ENCODE measurements at regions not wholly inside any gene's neighbourhood (a gene's known extent, or its start where the extent isn't known, plus 50 kb on each side); places are given as distances from the start of the nearest gene placed in this dataset.

DNA sequence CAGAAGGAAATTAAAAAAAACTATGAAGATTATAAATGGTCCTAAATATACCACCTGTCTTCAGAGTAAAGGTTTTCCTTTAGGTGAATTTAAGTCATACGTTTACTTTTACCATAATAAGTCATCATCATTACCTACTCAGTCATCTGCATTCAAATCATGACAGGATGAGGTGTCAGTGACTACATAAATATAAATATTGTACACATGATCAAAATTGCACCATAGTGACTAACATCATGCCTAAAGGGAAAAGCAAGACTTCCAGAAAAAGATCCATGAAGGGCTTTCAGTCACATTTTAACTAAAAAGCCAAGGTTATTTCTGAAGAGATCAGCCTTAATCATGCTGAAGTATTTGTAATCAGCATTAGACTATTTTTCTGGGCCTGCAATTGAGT is 759.9 kb upstream of the FLRT2 start:
- Histone ChIP-seq H3K27me3 (ENCODE audit: insufficient read depth, low read length, poor library complexity) (no peaks in the 10 kb centered on the region), H3K4me1 (ENCODE audit: insufficient read depth, low read length) (no peaks in the 10 kb centered on the region), H3K4me3 (ENCODE audit: low read depth in 1 of 2, low read length in 2 of 2) (no peak overlapping the region), H3K4me2 (ENCODE audit: insufficient read depth, low read length) (no peak overlapping the region), H3K9ac (ENCODE audit: low read depth, low read length) (no peak overlapping the region), H3K79me2 (ENCODE audit: insufficient read depth, low read length) (no peaks in the 10 kb centered on the region), H3K36me3 (ENCODE audit: insufficient read depth, low read length) (no peaks in the 10 kb centered on the region), H4K20me1 (ENCODE audit: insufficient read depth, low read length) (no peaks in the 10 kb centered on the region), H3K9me3 (ENCODE audit: insufficient read depth, low read length, severe bottlenecking) (no peaks in the 10 kb centered on the region), H2AFZ (ENCODE audit: low read depth, low read length) (no peak overlapping the region), H3K27ac (ENCODE audit: low read length) (no peak overlapping the region)
- ATAC-seq (ENCODE audit: insufficient read depth, low read depth) (no peak), DNase-seq (no peak)
- TF ChIP-seq, protein P1, sequence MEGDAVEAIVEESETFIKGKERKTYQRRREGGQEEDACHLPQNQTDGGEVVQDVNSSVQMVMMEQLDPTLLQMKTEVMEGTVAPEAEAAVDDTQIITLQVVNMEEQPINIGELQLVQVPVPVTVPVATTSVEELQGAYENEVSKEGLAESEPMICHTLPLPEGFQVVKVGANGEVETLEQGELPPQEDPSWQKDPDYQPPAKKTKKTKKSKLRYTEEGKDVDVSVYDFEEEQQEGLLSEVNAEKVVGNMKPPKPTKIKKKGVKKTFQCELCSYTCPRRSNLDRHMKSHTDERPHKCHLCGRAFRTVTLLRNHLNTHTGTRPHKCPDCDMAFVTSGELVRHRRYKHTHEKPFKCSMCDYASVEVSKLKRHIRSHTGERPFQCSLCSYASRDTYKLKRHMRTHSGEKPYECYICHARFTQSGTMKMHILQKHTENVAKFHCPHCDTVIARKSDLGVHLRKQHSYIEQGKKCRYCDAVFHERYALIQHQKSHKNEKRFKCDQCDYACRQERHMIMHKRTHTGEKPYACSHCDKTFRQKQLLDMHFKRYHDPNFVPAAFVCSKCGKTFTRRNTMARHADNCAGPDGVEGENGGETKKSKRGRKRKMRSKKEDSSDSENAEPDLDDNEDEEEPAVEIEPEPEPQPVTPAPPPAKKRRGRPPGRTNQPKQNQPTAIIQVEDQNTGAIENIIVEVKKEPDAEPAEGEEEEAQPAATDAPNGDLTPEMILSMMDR (IDR thresholded peaks at IDR 0.05; ENCODE audit: borderline replicate concordance, extremely low read depth, low read length, poor library complexity, severe bottlenecking): no peak
- no peak for TF ChIP-seq EZH2 (IDR thresholded peaks at IDR 0.05; ENCODE audit: borderline replicate concordance, low read depth, low read length, severe bottlenecking)

DNA sequence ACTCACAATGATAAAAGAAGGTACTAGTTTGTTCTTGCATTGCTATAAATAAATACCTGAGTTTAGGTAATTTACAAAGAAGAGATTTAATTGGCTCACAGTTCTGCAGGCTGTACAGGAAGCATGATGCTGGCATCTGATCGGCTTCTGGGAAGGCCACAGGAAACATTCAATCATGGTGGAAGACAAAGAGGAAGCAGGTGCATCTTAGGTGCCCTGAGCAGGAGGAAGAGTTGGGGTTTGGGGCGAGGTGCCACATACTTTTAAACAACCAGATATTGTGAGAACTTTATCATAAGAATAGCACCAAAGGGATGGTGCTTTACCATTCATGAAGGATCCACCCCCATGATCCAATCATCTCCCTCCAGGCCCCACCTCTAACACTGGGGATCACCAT is 752.6 kb upstream of the FLRT2 start:
- Histone ChIP-seq H4K20me1 (ENCODE audit: insufficient read depth, low read length) (no peaks in the 10 kb centered on the region), H3K27me3 (ENCODE audit: insufficient read depth, low read length, poor library complexity) (no peaks in the 10 kb centered on the region), H3K27ac (ENCODE audit: low read length) (no peak overlapping the region), H3K79me2 (ENCODE audit: insufficient read depth, low read length) (no peaks in the 10 kb centered on the region), H3K9me3 (ENCODE audit: insufficient read depth, low read length, severe bottlenecking) (no peaks in the 10 kb centered on the region), H3K9ac (ENCODE audit: low read depth, low read length) (no peak overlapping the region), H2AFZ (ENCODE audit: low read depth, low read length) (no peak overlapping the region), H3K4me2 (ENCODE audit: insufficient read depth, low read length) (no peak overlapping the region), H3K4me1 (ENCODE audit: insufficient read depth, low read length) (no peaks in the 10 kb centered on the region), H3K36me3 (ENCODE audit: insufficient read depth, low read length) (no peaks in the 10 kb centered on the region), H3K4me3 (ENCODE audit: low read depth in 1 of 2, low read length in 2 of 2) (no peak overlapping the region)
- ATAC-seq (ENCODE audit: insufficient read depth, low read depth): no peak
- TF ChIP-seq EZH2 (IDR thresholded peaks at IDR 0.05; ENCODE audit: borderline replicate concordance, low read depth, low read length, severe bottlenecking): no peak
- TF ChIP-seq, protein P1 (IDR thresholded peaks at IDR 0.05; ENCODE audit: borderline replicate concordance, extremely low read depth, low read length, poor library complexity, severe bottlenecking): no peak
- DNase-seq: no peak

DNA sequence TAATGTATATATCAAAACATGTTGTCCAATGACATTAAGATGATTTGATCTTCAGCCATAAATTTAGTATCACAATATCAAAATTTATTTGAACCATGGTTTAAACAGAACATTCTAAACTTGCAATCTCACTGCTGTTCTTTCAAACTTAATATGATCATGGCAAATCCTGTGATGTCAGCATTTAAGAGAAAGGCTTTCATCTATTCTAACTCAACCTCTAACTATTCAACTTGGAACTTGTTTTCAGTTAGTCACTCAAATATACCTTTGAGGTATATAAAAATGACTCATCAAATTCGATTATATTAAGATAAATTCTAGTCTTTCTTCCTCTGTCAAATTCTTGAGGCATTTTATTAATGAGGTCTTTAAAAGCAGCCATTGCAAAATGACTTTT is 747.0 kb upstream of the FLRT2 start:
- Histone ChIP-seq H3K27ac (ENCODE audit: low read length) (no peak overlapping the region), H3K27me3 (ENCODE audit: insufficient read depth, low read length, poor library complexity) (no peaks in the 10 kb centered on the region), H3K4me2 (ENCODE audit: insufficient read depth, low read length) (no peak overlapping the region), H3K9me3 (ENCODE audit: insufficient read depth, low read length, severe bottlenecking) (no peaks in the 10 kb centered on the region), H3K36me3 (ENCODE audit: insufficient read depth, low read length) (no peaks in the 10 kb centered on the region), H3K79me2 (ENCODE audit: insufficient read depth, low read length) (no peaks in the 10 kb centered on the region), H3K4me1 (ENCODE audit: insufficient read depth, low read length) (no peaks in the 10 kb centered on the region), H3K4me3 (ENCODE audit: low read depth in 1 of 2, low read length in 2 of 2) (no peak overlapping the region), H4K20me1 (ENCODE audit: insufficient read depth, low read length) (no peaks in the 10 kb centered on the region), H2AFZ (ENCODE audit: low read depth, low read length) (no peak overlapping the region), H3K9ac (ENCODE audit: low read depth, low read length) (no peak overlapping the region)
- no peak for TF ChIP-seq EZH2 (IDR thresholded peaks at IDR 0.05; ENCODE audit: borderline replicate concordance, low read depth, low read length, severe bottlenecking)
- TF ChIP-seq, protein P1 (IDR thresholded peaks at IDR 0.05; ENCODE audit: borderline replicate concordance, extremely low read depth, low read length, poor library complexity, severe bottlenecking): no peak
- ATAC-seq (ENCODE audit: insufficient read depth, low read depth) (no peak), DNase-seq (no peak)

DNA sequence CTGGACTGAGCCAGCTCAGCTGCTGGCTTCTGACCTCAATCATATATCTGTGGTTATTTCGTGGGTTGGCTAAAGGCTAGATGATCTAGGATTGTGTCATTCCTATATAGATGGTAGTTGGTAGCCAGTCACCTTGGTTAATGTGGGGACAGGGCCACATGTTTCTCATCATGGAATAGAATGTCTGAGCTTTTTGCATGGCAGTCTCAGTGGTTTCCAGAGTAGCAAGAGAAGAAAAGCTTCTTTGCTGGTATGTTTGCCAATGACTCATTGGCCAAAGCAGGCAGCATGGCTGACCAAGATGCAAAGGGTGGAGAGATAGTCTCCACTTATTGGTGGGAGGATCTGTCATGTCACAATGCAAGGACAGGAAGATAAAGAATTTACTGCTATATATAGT is 746.4 kb upstream of the FLRT2 start:
- Histone ChIP-seq H3K4me2 (ENCODE audit: insufficient read depth, low read length) (no peak overlapping the region), H2AFZ (ENCODE audit: low read depth, low read length) (no peak overlapping the region), H4K20me1 (ENCODE audit: insufficient read depth, low read length) (no peaks in the 10 kb centered on the region), H3K27ac (ENCODE audit: low read length) (no peak overlapping the region), H3K4me3 (ENCODE audit: low read depth in 1 of 2, low read length in 2 of 2) (no peak overlapping the region), H3K4me1 (ENCODE audit: insufficient read depth, low read length) (no peaks in the 10 kb centered on the region), H3K9me3 (ENCODE audit: insufficient read depth, low read length, severe bottlenecking) (no peaks in the 10 kb centered on the region), H3K9ac (ENCODE audit: low read depth, low read length) (no peak overlapping the region), H3K79me2 (ENCODE audit: insufficient read depth, low read length) (no peaks in the 10 kb centered on the region), H3K27me3 (ENCODE audit: insufficient read depth, low read length, poor library complexity) (no peaks in the 10 kb centered on the region), H3K36me3 (ENCODE audit: insufficient read depth, low read length) (no peaks in the 10 kb centered on the region)
- no peak for TF ChIP-seq EZH2 (IDR thresholded peaks at IDR 0.05; ENCODE audit: borderline replicate concordance, low read depth, low read length, severe bottlenecking)
- TF ChIP-seq, protein P1 (IDR thresholded peaks at IDR 0.05; ENCODE audit: borderline replicate concordance, extremely low read depth, low read length, poor library complexity, severe bottlenecking): no peak
- ATAC-seq (ENCODE audit: insufficient read depth, low read depth) (no peak), DNase-seq (no peak)

All from DND-41 (cell line).